GM12873 (cell line): ENCODE measurements at regions not wholly inside any gene's neighbourhood (a gene's known extent, or its start where the extent isn't known, plus 50 kb on each side); places are given as distances from the start of the nearest gene placed in this dataset.

Experiments
- TF ChIP-seq, protein P1 (sequence below): IDR thresholded peaks from 2 replicates; pipeline ENCODE4 v1.5.1; 2012; ENCODE audit warnings: low read depth, mild to moderate bottlenecking, moderate library complexity, low read length, control low read depth; ENCODE audit not compliant: insufficient read depth; ENCODE audit errors: missing control alignments

DNA sequence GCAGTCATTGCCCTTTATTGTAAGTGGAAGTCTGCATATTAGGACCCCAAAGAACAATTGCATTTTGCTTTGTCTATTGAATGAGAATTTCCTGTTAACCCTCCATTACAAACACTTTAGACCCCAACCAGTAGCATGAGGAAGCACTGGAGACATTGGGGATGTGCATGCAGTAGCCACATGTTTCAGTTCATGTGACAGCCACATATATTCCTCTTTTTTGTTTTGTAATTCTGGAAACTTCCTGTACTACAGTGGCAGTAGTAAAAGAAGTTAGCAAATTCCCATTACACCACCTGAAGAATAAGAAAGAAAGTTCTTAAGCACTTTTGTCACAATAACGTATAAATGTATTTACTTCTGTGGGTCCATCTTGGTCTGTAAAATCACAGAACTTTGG is 281.1 kb upstream of the SLC14A2 start:
- TF ChIP-seq, protein P1, sequence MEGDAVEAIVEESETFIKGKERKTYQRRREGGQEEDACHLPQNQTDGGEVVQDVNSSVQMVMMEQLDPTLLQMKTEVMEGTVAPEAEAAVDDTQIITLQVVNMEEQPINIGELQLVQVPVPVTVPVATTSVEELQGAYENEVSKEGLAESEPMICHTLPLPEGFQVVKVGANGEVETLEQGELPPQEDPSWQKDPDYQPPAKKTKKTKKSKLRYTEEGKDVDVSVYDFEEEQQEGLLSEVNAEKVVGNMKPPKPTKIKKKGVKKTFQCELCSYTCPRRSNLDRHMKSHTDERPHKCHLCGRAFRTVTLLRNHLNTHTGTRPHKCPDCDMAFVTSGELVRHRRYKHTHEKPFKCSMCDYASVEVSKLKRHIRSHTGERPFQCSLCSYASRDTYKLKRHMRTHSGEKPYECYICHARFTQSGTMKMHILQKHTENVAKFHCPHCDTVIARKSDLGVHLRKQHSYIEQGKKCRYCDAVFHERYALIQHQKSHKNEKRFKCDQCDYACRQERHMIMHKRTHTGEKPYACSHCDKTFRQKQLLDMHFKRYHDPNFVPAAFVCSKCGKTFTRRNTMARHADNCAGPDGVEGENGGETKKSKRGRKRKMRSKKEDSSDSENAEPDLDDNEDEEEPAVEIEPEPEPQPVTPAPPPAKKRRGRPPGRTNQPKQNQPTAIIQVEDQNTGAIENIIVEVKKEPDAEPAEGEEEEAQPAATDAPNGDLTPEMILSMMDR, result no peak

DNA sequence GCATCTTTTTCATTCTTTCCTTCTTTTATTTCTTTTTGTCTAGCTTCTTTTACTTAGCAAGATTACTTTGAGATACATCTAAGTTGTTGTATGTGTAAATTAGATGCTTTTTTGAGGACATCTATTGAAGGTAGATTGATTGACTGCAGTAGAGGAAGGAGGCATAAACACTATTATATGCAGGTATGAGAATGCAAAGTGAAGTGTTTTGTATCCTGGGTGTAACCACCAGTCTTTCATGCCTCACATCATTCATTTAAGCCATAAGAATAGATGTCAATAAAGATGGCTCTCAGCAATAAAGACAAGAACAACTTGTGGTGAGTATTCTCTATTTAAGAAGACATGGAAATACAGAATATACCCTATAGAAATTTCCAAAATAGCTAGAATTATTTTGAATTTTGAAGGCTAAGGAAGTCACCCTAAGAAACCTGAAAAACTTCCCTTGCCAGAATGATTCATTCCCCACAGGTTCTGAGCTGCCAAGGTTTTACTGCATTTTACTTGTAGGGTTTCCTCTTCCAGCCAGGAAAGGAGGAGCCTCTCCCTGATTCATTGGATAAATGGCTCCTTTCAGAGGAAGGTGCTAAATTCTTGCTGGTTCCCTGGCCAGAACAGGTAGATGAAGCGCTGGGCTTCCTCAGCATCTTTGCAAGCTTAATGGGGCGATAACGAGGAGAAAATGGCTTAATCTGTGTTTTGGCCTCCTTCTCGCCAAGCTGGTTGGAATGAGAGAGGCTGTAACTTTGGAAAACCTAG is 279.8 kb upstream of the SLC14A2 start:
- TF ChIP-seq, protein P1, result no peak

DNA sequence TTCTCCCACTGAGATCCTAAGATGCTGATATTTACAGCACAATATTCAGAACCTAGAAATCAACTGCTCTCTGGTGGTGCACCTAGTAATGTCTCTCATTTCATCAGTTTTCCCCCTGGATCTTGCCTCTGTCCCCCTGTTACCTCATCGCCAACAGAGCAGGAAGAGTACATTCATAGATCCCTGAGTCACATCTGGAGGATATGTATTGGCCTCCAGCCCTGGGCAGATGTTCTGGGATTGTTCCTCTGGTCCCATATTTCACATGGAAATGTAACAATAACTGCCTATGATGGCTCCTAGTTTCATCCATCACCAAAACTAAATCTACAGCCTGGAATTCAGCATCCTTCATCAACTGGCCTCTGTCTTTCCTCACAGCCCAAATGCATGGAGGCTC is 278.8 kb upstream of the SLC14A2 start:
- TF ChIP-seq, protein P1, result no peak

DNA sequence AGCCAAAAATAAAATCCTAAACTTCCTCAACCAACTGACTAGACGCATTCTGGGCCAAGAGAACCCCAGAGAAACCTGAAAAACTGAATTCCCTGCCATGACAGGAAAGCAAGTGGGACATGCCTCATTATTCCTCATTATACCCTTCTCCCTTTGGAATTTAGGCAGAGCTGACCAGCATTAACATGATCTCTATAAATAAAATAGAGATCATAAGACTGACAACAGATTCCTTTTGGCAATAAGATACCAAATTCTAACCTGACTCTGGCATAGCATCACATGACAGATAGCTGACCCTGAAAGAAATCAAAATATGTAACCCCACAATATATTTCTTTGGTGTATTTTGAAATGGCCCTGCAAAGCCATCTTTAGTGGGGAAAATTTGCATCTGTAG is 277.8 kb upstream of the SLC14A2 start:
- TF ChIP-seq, protein P1, result no peak

DNA sequence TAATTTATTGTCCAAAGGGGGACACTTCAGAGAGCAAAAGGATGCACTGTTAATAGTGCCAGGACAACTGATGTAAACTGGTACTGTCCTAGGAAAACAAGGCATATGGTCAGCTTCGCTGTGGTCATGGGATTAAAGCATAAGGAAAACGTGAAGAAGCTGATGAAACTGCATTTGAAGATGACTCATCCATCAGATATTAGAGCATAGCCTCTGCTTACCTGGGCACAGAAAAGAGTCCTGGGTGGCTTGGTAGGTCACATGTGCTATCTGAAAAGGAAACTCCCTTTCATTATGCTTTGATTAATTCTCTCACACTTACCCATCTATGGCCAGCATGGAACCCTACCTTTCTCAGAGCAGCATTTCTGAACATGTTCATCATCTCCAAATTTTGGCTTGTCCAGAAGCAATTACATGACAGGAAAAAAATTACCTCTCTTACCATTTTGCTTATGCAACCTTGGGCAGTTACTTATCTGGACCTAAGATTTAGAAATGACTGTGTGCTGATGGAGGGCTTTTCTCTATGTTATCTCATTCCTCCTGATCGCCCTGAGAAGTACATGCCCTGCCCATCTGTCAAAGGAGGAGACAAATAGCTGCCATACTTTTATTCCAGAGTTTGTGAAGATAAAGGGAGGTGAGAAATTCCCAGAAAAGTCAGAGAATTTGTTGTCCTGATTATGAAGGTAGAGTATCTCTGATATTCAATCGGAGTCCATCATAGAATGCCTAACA is 275.3 kb upstream of the SLC14A2 start:
- TF ChIP-seq, protein P1, result no peak

DNA sequence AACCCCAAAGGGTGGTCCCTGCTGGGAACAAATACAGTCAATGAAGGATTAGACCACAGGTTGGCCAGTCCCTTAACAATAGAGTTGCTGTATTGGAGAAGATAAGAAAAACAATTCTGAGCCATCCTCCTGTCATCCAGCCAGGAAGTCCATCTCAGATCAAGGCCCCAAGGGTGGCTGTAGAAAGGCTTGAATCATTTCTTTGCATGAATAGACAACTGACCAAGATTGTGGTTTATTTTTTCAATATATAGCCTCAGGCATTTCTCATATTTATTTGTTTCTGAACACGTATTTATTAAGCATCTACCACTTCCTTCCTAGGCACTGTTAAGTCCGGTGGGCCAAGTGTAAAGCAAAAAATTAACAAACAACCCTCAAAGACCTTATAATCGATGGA is 274.4 kb upstream of the SLC14A2 start:
- TF ChIP-seq, protein P1, result no peak

DNA sequence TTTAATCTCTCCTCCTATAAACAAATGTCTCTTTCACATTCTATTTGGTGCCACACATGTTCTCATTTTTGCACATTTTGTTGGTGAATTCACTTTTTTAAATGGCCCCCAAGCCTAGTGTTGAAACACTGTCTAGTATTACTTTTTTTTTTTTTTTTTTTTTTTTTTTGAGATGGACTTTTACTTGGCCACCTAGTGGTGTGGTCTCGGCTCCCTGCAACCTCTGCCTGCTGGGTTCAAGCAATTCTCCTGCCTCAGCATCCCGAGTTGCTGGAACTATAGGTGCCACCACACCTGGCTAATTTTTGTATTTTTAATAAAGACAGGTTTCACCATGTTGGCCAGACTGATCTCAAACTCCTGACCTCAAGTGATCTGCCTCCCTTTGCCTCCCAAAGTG is 273.8 kb upstream of the SLC14A2 start:
- TF ChIP-seq, protein P1, result no peak
